ENCODE measurements at regions not wholly inside any gene's neighbourhood (a gene's known extent, or its start where the extent isn't known, plus 50 kb on each side); places are given as distances from the start of the nearest gene placed in this dataset.

DNA sequence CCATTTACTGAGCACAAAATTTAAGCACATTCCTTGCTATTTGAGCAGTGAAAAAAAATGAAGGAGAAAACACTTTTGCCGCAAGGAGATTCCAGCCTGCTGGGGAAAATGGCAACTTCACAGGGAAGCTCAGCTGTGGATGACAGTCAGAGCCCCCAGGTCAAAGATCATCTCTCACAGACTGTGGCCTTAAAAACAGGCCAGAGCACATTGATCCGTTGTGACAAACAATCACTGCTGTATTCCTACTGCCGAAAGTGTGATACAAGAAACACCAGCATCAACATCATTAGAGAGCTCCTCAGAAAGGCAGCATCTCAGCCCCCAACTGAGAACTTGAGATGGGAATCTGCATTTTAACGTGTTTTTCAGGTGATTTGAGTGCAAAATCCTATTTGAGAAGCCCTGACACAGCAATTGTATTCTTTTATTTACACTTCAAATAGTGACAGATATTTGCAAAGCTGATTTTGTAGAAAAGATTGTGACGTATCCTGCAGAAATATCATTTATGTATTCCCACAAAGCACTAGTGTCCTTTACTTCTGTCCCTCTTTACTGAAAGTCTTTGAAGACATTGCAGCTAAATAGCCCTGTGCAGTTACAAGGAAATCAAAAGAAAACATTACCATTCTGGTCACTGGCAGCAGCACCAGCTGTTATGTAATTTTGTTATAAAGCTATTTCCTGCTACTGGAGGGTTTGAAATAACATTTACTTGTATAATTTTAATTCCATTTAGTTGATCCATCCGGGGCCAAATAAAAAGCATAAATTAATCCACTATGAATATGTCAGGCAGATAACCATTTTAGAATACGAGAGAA is 652.0 kb downstream of the LIG4 start:
- Histone ChIP-seq H3K4me3 (ENCODE audit: low read length) (no peak overlapping the region), H3K36me3 (ENCODE audit: control insufficient read depth, insufficient read depth, low read length) (no peaks in the 10 kb centered on the region), H3K9me3 (ENCODE audit: control insufficient read depth, insufficient read depth, low read length) (peaks cover 5% of the 10 kb centered on the region), H3K4me1 (ENCODE audit: control insufficient read depth, insufficient read depth, low read length) (no peaks in the 10 kb centered on the region), H3K27me3 (ENCODE audit: control insufficient read depth, insufficient read depth, low read length) (no peaks in the 10 kb centered on the region), H3K27ac (ENCODE audit: low read length) (no peak overlapping the region)
- ATAC-seq (no peak), DNase-seq (no peak)
- 61% methylated on average over 4 of the region's 7 CpGs for WGBS (ENCODE audit: insufficient coverage)
- no peak overlapping the region for H3K4me3 Mint-ChIP-seq
- H3K27ac Mint-ChIP-seq, result no peak overlapping the region
- no peaks in the 10 kb centered on the region for H3K27me3 Mint-ChIP-seq (ENCODE audit: low read depth in 2 of 2)
- no peaks in the 10 kb centered on the region for H3K36me3 Mint-ChIP-seq
- TF ChIP-seq, protein P1, sequence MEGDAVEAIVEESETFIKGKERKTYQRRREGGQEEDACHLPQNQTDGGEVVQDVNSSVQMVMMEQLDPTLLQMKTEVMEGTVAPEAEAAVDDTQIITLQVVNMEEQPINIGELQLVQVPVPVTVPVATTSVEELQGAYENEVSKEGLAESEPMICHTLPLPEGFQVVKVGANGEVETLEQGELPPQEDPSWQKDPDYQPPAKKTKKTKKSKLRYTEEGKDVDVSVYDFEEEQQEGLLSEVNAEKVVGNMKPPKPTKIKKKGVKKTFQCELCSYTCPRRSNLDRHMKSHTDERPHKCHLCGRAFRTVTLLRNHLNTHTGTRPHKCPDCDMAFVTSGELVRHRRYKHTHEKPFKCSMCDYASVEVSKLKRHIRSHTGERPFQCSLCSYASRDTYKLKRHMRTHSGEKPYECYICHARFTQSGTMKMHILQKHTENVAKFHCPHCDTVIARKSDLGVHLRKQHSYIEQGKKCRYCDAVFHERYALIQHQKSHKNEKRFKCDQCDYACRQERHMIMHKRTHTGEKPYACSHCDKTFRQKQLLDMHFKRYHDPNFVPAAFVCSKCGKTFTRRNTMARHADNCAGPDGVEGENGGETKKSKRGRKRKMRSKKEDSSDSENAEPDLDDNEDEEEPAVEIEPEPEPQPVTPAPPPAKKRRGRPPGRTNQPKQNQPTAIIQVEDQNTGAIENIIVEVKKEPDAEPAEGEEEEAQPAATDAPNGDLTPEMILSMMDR (IDR thresholded peaks at IDR 0.05), result no peak
- H3K4me1 Mint-ChIP-seq, result no peaks in the 10 kb centered on the region
- peaks cover 0 to 11% of the 10 kb centered on the region in 2 donors for H3K9me3 Mint-ChIP-seq
- intact Hi-C loops (cut with micrococcal nuclease), result no loop called here

DNA sequence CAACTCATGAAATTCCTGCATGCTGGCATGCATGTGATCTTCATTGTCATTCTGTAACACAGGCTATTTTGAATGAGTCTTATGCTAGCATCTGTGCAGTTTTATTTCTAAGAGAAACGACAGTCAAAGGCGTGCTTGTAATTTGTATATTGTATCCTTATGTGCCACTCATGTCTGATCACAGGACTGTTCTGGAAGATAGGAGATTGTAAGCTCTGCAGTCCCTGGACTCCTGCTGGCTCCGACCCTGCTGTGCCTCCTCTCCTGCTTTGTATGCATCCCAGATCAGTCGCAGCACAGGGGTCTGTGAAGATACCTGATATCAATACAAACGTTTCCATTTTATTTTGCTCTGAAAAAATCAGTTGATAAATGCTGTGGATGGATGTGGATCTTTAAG is 653.1 kb downstream of the LIG4 start:
- H3K36me3 Mint-ChIP-seq, result no peaks in the 10 kb centered on the region
- Histone ChIP-seq H3K36me3 (ENCODE audit: control insufficient read depth, insufficient read depth, low read length) (no peaks in the 10 kb centered on the region), H3K4me1 (ENCODE audit: control insufficient read depth, insufficient read depth, low read length) (no peaks in the 10 kb centered on the region), H3K9me3 (ENCODE audit: control insufficient read depth, insufficient read depth, low read length) (peaks cover 5% of the 10 kb centered on the region), H3K27me3 (ENCODE audit: control insufficient read depth, insufficient read depth, low read length) (no peaks in the 10 kb centered on the region), H3K4me3 (ENCODE audit: low read length) (no peak overlapping the region), H3K27ac (ENCODE audit: low read length) (no peak overlapping the region)
- peaks cover 0 to 11% of the 10 kb centered on the region in 2 donors for H3K9me3 Mint-ChIP-seq
- ATAC-seq (no peak), DNase-seq (no peak)
- intact Hi-C loops (cut with micrococcal nuclease), result no loop called here
- TF ChIP-seq, protein P1 (IDR thresholded peaks at IDR 0.05), result no peak
- 91% methylated on average over 4 of the region's 5 CpGs for WGBS (ENCODE audit: insufficient coverage)
- no peak overlapping the region for H3K27ac Mint-ChIP-seq
- no peaks in the 10 kb centered on the region for H3K27me3 Mint-ChIP-seq (ENCODE audit: low read depth in 2 of 2)
- H3K4me1 Mint-ChIP-seq, result no peaks in the 10 kb centered on the region
- no peak overlapping the region for H3K4me3 Mint-ChIP-seq

DNA sequence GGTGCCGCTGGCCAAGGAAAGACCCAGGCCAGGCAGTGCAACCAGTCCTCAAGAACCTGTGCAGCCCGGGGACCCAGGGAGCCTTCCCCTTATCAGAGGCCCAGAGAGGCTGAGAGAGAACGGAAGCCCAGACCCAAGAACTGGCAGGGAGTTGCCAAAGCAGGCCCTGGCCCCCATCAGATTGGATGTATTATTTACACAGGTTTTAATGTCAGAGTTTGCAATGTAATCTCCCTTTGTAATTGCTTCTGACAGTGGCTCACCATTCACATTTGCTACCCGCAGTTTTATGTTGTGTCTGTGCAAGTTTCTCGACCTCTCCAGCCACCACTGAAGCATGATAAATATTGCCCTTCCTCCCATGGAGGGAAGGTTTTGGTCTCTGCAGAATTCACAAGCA is 660.9 kb downstream of the LIG4 start:
- TF ChIP-seq, protein P1 (IDR thresholded peaks at IDR 0.05), result no peak
- Histone ChIP-seq H3K4me1 (ENCODE audit: control insufficient read depth, insufficient read depth, low read length) (no peaks in the 10 kb centered on the region), H3K9me3 (ENCODE audit: control insufficient read depth, insufficient read depth, low read length) (peaks cover 5% of the 10 kb centered on the region), H3K4me3 (ENCODE audit: low read length) (no peak overlapping the region), H3K27ac (ENCODE audit: low read length) (no peak overlapping the region), H3K27me3 (ENCODE audit: control insufficient read depth, insufficient read depth, low read length) (no peaks in the 10 kb centered on the region), H3K36me3 (ENCODE audit: control insufficient read depth, insufficient read depth, low read length) (no peaks in the 10 kb centered on the region)
- intact Hi-C loops (cut with micrococcal nuclease), result no loop called here
- Mint-ChIP-seq H3K9me3 (peaks cover 4 to 20% of the 10 kb centered on the region in 2 donors), H3K27me3 (ENCODE audit: low read depth in 2 of 2) (no peaks in the 10 kb centered on the region), H3K4me3 (no peak overlapping the region), H3K4me1 (no peaks in the 10 kb centered on the region), H3K36me3 (no peaks in the 10 kb centered on the region), H3K27ac (no peak overlapping the region)
- no peak for DNase-seq
- ATAC-seq, result no peak
- 52% methylated on average over 4 of the region's 5 CpGs for WGBS (ENCODE audit: insufficient coverage)

DNA sequence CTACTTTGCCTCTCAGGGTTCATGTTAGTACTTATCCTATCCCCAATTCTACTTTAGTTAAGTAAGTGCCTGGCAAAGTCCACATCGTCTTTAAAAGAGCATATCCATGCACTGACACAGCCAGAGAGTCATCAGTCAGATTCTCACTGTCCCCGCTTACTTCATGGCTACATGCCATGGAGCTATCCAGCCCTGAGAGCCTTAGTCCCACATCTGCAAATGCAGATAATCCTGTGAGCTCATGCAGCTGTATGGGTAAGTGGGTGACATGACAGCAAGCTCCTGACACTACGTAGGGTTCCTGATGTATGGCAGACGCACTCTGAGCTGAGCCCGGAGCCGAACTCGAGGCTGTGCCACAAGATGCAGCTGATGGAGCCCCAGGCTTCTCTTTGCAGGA is 661.5 kb downstream of the LIG4 start:
- Histone ChIP-seq H3K36me3 (ENCODE audit: control insufficient read depth, insufficient read depth, low read length) (no peaks in the 10 kb centered on the region), H3K27ac (ENCODE audit: low read length) (no peak overlapping the region), H3K9me3 (ENCODE audit: control insufficient read depth, insufficient read depth, low read length) (peaks cover 4% of the 10 kb centered on the region), H3K4me3 (ENCODE audit: low read length) (no peak overlapping the region), H3K27me3 (ENCODE audit: control insufficient read depth, insufficient read depth, low read length) (no peaks in the 10 kb centered on the region), H3K4me1 (ENCODE audit: control insufficient read depth, insufficient read depth, low read length) (no peaks in the 10 kb centered on the region)
- ATAC-seq (no peak), DNase-seq (no peak)
- WGBS (ENCODE audit: insufficient coverage), result 90% methylated on average over 7 of the region's 7 CpGs
- no peak overlapping the region for H3K27ac Mint-ChIP-seq
- H3K4me1 Mint-ChIP-seq, result no peaks in the 10 kb centered on the region
- TF ChIP-seq, protein P1 (IDR thresholded peaks at IDR 0.05), result no peak
- H3K4me3 Mint-ChIP-seq, result no peak overlapping the region
- H3K27me3 Mint-ChIP-seq (ENCODE audit: low read depth in 2 of 2), result no peaks in the 10 kb centered on the region
- H3K9me3 Mint-ChIP-seq, result peaks cover 4 to 16% of the 10 kb centered on the region in 2 donors
- H3K36me3 Mint-ChIP-seq, result no peaks in the 10 kb centered on the region
- intact Hi-C loops (cut with micrococcal nuclease), result no loop called here

All from natural killer cell (primary cell).